ENCODE measurements at regions not wholly inside any gene's neighbourhood (a gene's known extent, or its start where the extent isn't known, plus 50 kb on each side); places are given as distances from the start of the nearest gene placed in this dataset.

DNA sequence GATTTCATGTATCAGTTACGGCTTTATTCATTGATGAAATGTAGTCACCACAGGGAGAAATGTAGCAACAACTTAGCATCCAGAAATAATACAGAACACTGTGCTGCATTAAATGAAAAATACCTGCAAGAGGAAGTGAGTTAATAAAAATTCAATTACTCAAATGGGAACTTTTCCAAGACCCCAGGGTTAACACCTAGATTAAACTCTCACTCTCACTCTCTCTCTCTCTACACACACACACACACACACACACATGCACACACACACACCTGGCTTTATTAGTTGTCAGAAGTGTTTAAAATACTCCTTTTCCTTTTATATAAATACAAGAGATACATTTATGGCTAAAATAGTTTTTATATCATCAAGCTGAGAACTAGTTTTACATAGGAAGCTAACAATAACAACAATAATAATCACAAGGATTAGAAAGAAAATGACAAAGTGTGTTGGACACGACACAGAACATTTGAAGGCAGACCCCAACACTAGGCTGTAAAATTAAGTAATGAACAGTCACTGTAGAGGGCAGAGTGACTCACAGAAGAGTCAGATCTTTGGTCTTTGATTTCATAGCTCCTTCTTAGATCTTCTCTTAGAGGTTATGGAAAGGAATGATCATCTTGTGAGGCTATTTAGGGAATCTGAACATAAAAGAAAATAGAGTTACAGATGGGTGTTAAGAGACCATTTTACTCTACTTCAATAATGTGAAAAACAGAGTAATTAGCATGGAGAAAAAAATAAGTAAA lies 1266.0 kb upstream of the ADGRL2 start:
- H3K9ac ChIP-seq (ENCODE audit: extremely low read depth, low read length, poor library complexity, severe bottlenecking): no peak overlapping the region
- no peaks in the 10 kb centered on the region for H3K36me3 ChIP-seq (ENCODE audit: control insufficient read depth, insufficient read depth, low read length)
- H3K27ac ChIP-seq (ENCODE audit: low read depth, low read length): no peak overlapping the region
- no peaks in the 10 kb centered on the region for H3K4me1 ChIP-seq (ENCODE audit: control insufficient read depth, insufficient read depth, low read length)
- WGBS, 2 experiments (ENCODE audit: insufficient coverage in 1 of 2, insufficient read length in 1 of 2): 89% methylated on average over 2 of the region's 2 CpGs; no CpG with 5 or more reads in 1 of the 2 experiments
- no peak for DNase-seq
- no peaks in the 10 kb centered on the region for H3K9me3 Mint-ChIP-seq
- no peaks in the 10 kb centered on the region for H3K36me3 Mint-ChIP-seq (ENCODE audit: low read depth)
- no peak overlapping the region for H3K4me3 Mint-ChIP-seq
- peaks cover 42% of the 10 kb centered on the region for H3K4me1 Mint-ChIP-seq
- H3K27me3 Mint-ChIP-seq (ENCODE audit: insufficient read depth): no peaks in the 10 kb centered on the region
- no peak overlapping the region for H3K4me3 ChIP-seq (ENCODE audit: low read length)
- no peaks in the 10 kb centered on the region for H3K9me3 ChIP-seq (ENCODE audit: control insufficient read depth, low read length)
- H3K27ac Mint-ChIP-seq: peak overlapping the region; percentile 67
- TF ChIP-seq, protein P1, sequence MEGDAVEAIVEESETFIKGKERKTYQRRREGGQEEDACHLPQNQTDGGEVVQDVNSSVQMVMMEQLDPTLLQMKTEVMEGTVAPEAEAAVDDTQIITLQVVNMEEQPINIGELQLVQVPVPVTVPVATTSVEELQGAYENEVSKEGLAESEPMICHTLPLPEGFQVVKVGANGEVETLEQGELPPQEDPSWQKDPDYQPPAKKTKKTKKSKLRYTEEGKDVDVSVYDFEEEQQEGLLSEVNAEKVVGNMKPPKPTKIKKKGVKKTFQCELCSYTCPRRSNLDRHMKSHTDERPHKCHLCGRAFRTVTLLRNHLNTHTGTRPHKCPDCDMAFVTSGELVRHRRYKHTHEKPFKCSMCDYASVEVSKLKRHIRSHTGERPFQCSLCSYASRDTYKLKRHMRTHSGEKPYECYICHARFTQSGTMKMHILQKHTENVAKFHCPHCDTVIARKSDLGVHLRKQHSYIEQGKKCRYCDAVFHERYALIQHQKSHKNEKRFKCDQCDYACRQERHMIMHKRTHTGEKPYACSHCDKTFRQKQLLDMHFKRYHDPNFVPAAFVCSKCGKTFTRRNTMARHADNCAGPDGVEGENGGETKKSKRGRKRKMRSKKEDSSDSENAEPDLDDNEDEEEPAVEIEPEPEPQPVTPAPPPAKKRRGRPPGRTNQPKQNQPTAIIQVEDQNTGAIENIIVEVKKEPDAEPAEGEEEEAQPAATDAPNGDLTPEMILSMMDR (conservative IDR thresholded peaks at IDR 0.05): peak; percentile 14
- no peaks in the 10 kb centered on the region for H3K27me3 ChIP-seq (ENCODE audit: control insufficient read depth, insufficient read depth, low read length, poor library complexity, severe bottlenecking)

DNA sequence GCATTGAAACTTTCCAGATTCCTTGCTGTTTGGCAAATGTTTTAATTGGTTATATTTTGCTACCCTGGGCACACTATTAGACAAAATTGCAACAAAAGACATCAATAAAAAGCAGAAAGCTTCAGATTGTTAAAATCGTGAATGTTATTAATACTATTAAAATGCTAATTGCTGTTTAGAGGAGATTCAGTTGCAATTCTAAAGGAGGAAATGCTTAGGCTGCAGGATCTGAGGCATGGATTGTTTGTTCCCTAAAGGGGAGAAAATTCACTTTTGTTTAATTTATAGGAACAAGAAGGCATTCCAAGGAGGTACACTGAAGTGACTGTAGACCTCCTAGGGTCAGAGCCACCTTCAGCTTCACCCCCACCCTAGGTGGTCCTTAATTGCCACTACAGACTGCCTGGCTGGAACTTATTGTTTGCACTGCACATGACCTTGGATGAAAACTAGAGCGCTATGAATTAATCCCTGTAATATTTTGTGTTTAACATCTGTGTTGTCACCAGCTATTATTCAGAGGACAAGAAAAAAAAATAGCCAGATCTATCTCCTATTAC lies 1266.9 kb upstream of the ADGRL2 start:
- H3K9ac ChIP-seq (ENCODE audit: extremely low read depth, low read length, poor library complexity, severe bottlenecking): no peak overlapping the region
- DNase-seq: no peak
- H3K4me1 ChIP-seq (ENCODE audit: control insufficient read depth, insufficient read depth, low read length): no peaks in the 10 kb centered on the region
- TF ChIP-seq, protein P1 (conservative IDR thresholded peaks at IDR 0.05): no peak
- Mint-ChIP-seq H3K27ac (peak overlapping the region; percentile 67), H3K9me3 (no peaks in the 10 kb centered on the region), H3K27me3 (ENCODE audit: insufficient read depth) (no peaks in the 10 kb centered on the region), H3K36me3 (ENCODE audit: low read depth) (no peaks in the 10 kb centered on the region), H3K4me3 (no peak overlapping the region), H3K4me1 (peaks cover 41% of the 10 kb centered on the region)
- peak overlapping the region; percentile 76 for H3K27ac ChIP-seq (ENCODE audit: low read depth, low read length)
- no peaks in the 10 kb centered on the region for H3K27me3 ChIP-seq (ENCODE audit: control insufficient read depth, insufficient read depth, low read length, poor library complexity, severe bottlenecking)
- H3K36me3 ChIP-seq (ENCODE audit: control insufficient read depth, insufficient read depth, low read length): no peaks in the 10 kb centered on the region
- 14 to 25% methylated on average over 1 to 2 of the region's 2 CpGs for WGBS, 2 experiments (ENCODE audit: insufficient coverage in 1 of 2, insufficient read length in 1 of 2)
- H3K9me3 ChIP-seq (ENCODE audit: control insufficient read depth, low read length): no peaks in the 10 kb centered on the region
- H3K4me3 ChIP-seq (ENCODE audit: low read length): no peak overlapping the region

DNA sequence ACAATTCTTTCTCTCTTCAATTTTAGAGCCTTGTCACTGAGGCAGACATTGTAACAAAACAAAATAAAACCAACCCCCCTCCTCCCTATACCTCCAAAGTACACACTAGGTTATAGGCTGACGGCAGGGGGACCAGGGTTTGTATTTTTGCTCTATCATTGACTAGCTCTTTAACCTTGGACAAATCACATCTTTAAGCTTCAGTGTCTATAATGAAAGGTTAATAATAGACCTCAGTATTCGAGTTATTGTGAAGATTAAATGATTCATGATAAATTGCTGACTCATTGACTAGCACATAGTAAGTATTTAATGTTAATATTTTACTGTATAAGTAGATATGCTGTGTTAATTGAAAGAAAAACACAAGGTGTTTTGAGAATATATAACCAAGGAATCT lies 1267.6 kb upstream of the ADGRL2 start:
- Mint-ChIP-seq H3K4me1 (peaks cover 41% of the 10 kb centered on the region), H3K27me3 (ENCODE audit: insufficient read depth) (no peaks in the 10 kb centered on the region), H3K36me3 (ENCODE audit: low read depth) (no peaks in the 10 kb centered on the region), H3K9me3 (no peaks in the 10 kb centered on the region), H3K4me3 (no peak overlapping the region), H3K27ac (no peak overlapping the region)
- 63% methylated on average over 1 of the region's 2 CpGs; no CpG with 5 or more reads in 1 of the 2 experiments for WGBS, 2 experiments (ENCODE audit: insufficient coverage in 1 of 2, insufficient read length in 1 of 2)
- Histone ChIP-seq H3K27me3 (ENCODE audit: control insufficient read depth, insufficient read depth, low read length, poor library complexity, severe bottlenecking) (no peaks in the 10 kb centered on the region), H3K36me3 (ENCODE audit: control insufficient read depth, insufficient read depth, low read length) (no peaks in the 10 kb centered on the region), H3K27ac (ENCODE audit: low read depth, low read length) (peak overlapping the region; percentile 76), H3K9me3 (ENCODE audit: control insufficient read depth, low read length) (no peaks in the 10 kb centered on the region), H3K4me3 (ENCODE audit: low read length) (no peak overlapping the region), H3K4me1 (ENCODE audit: control insufficient read depth, insufficient read depth, low read length) (no peaks in the 10 kb centered on the region), H3K9ac (ENCODE audit: extremely low read depth, low read length, poor library complexity, severe bottlenecking) (no peak overlapping the region)
- TF ChIP-seq, protein P1 (conservative IDR thresholded peaks at IDR 0.05): no peak
- DNase-seq: no peak

Measured in endodermal cell (in vitro differentiated cells).